Nephron (organoid): ENCODE measurements at regions not wholly inside any gene's neighbourhood (a gene's known extent, or its start where the extent isn't known, plus 50 kb on each side); places are given as distances from the start of the nearest gene placed in this dataset.

Experiments used
- H3K27ac Mint-ChIP-seq, 3 experiments: 2 replicates each; pipeline ENCODE4 v1.8.0; 2020; ENCODE audit warnings: mixed read lengths in 3 of 3, mild to moderate bottlenecking in 2 of 3, moderate library complexity in 1 of 3
- H3K27me3 Mint-ChIP-seq: 2 replicates; pipeline ENCODE4 v1.8.0; 2021; ENCODE audit warnings: low read depth, mild to moderate bottlenecking, moderate library complexity, mixed read lengths
- H3K36me3 Mint-ChIP-seq: 2 replicates; pipeline ENCODE4 v1.8.0; 2020; ENCODE audit warnings: low read depth, mixed read lengths
- H3K4me1 Mint-ChIP-seq: 2 replicates; pipeline ENCODE4 v1.8.0; 2020; ENCODE audit warnings: mixed read lengths
- H3K4me3 Mint-ChIP-seq, 3 experiments: 2 replicates each; pipeline ENCODE4 v1.8.0; 2020; ENCODE audit warnings: mild to moderate bottlenecking in 3 of 3, mixed read lengths in 3 of 3, moderate library complexity in 2 of 3
- H3K9me3 Mint-ChIP-seq: 2 replicates; pipeline ENCODE4 v1.8.0; 2020; ENCODE audit warnings: mixed read lengths
- TF ChIP-seq, protein P1 (sequence below), 3 experiments: fragments of 200-600 bp; sonication (generic); IDR thresholded peaks; one replicate each; pipeline ENCODE4 v1.5.0; 2021; ENCODE audit warnings: antibody characterized with exemption in 3 of 3; ENCODE audit not compliant: unreplicated experiment in 3 of 3

DNA sequence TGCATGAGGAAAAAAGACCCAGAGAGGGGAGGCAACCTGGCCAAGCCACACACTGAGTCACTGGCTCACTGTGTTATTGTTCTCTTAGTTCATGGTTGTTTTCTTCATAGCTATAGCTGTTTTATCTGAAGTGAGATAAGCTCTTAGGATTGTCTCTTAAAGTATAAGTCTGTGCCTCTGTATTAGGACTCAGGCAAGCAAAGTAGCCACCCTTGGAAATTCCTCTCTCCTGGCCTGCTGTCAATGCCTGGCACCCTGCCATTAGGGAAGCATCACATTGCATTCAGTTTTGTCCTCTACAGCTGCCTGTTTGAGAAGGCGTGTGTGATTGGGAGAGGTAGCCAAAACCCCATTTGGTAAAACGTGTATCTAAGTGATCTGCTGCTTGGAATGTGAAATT is 147.4 kb upstream of the GLRA1 start:
- peaks cover 9% of the 10 kb centered on the region for H3K27me3 Mint-ChIP-seq
- peak overlapping the region in 2 of 3 experiments; percentile 6 to 10 for H3K27ac Mint-ChIP-seq
- peaks cover 4% of the 10 kb centered on the region for H3K9me3 Mint-ChIP-seq
- TF ChIP-seq, protein P1, sequence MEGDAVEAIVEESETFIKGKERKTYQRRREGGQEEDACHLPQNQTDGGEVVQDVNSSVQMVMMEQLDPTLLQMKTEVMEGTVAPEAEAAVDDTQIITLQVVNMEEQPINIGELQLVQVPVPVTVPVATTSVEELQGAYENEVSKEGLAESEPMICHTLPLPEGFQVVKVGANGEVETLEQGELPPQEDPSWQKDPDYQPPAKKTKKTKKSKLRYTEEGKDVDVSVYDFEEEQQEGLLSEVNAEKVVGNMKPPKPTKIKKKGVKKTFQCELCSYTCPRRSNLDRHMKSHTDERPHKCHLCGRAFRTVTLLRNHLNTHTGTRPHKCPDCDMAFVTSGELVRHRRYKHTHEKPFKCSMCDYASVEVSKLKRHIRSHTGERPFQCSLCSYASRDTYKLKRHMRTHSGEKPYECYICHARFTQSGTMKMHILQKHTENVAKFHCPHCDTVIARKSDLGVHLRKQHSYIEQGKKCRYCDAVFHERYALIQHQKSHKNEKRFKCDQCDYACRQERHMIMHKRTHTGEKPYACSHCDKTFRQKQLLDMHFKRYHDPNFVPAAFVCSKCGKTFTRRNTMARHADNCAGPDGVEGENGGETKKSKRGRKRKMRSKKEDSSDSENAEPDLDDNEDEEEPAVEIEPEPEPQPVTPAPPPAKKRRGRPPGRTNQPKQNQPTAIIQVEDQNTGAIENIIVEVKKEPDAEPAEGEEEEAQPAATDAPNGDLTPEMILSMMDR (IDR thresholded peaks at IDR 0.05; ENCODE audit: unreplicated experiment in 3 of 3): no peak
- H3K4me3 Mint-ChIP-seq: no peak overlapping the region
- no peaks in the 10 kb centered on the region for H3K36me3 Mint-ChIP-seq
- peaks cover 20% of the 10 kb centered on the region for H3K4me1 Mint-ChIP-seq

DNA sequence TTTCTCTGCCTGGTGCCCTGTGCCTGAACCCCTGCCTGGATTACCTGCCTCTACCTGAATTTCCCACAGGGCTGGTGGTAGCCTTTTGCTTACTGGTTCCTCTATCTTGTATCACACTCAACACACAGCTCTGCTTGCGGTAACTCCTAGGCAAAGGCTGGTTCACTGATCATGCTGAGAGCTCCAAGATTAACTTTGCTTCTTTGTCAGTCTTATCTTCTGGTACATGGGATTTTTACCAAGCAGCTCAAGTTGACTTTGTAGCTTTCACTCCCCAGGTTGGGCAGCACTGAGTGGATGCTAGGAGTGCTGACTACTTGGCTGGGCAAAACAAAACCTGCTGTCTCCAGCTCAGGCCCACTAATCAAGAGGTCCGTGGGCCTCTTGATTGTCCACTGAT is 145.9 kb upstream of the GLRA1 start:
- Mint-ChIP-seq H3K4me3 (no peak overlapping the region), H3K9me3 (no peaks in the 10 kb centered on the region), H3K27ac (no peak overlapping the region), H3K27me3 (peaks cover 9% of the 10 kb centered on the region), H3K4me1 (peaks cover 20% of the 10 kb centered on the region), H3K36me3 (no peaks in the 10 kb centered on the region)
- TF ChIP-seq, protein P1 (IDR thresholded peaks at IDR 0.05; ENCODE audit: unreplicated experiment in 3 of 3): no peak

DNA sequence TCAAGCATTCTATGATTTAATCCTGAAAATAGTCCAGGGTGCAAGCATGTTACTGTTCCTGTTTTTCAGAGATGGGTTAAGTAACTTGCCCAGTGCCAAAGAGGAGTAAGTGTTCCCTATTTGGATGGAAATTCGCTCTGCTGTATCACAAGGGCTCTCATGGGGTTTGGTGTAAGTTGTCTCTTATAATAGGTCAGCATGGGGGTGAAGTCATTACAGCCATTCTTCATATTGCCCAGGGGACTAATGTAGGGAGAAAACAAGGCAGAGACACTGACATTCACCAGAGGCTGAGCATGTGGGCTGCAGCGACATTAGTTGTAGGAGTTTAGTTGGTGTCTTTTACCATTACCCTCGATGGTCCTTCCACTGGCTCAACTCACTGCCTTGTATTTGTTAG is 142.1 kb upstream of the GLRA1 start:
- Mint-ChIP-seq H3K9me3 (no peaks in the 10 kb centered on the region), H3K27ac (no peak overlapping the region), H3K36me3 (no peaks in the 10 kb centered on the region), H3K4me3 (no peak overlapping the region), H3K4me1 (peaks cover under 1% of the 10 kb centered on the region), H3K27me3 (peaks cover 5% of the 10 kb centered on the region)
- TF ChIP-seq, protein P1 (IDR thresholded peaks at IDR 0.05; ENCODE audit: unreplicated experiment in 3 of 3): no peak

DNA sequence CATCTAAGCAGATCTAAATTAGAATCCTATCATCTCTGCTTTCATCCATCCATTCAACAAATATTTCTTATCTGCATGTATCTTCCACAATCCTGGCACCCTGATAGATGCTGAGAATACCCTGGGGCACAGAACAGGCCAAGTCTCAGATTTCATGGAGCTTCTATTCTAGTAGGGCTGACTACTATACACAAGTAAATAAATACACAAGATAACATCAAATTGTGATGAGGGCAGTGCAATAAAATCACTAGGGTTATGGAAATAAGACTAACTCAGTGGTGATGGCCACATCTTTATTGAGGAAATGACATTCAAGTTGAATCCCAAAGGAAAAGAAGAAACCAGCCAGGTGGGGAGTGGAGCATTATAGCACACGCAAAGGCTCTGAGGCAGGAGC is 138.4 kb upstream of the GLRA1 start:
- H3K9me3 Mint-ChIP-seq: no peaks in the 10 kb centered on the region
- TF ChIP-seq, protein P1 (IDR thresholded peaks at IDR 0.05; ENCODE audit: unreplicated experiment in 3 of 3): no peak
- H3K27me3 Mint-ChIP-seq: peaks cover 4% of the 10 kb centered on the region
- H3K4me1 Mint-ChIP-seq: no peaks in the 10 kb centered on the region
- H3K36me3 Mint-ChIP-seq: no peaks in the 10 kb centered on the region
- no peak overlapping the region for H3K27ac Mint-ChIP-seq
- H3K4me3 Mint-ChIP-seq: no peak overlapping the region

DNA sequence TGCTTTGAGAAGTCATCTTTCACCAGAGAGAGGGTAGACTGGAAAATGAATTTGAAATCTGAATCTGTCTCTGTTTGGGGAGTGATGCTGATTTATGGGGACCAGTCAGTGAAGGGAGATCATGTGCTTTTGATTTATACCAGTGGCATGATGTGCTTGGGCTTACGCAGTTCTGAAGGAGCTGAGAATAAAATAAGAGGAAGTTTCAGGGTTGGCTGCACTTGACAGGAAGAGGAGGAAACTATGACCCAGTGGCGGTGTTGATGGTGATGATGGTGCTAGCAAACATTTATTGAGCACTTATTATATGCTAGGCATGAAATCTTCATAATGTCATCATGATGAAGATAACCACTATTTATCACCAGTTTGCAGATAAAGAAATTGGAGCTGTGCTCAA is 136.4 kb upstream of the GLRA1 start:
- no peaks in the 10 kb centered on the region for H3K4me1 Mint-ChIP-seq
- peaks cover 4% of the 10 kb centered on the region for H3K27me3 Mint-ChIP-seq
- TF ChIP-seq, protein P1 (IDR thresholded peaks at IDR 0.05; ENCODE audit: unreplicated experiment in 3 of 3): no peak
- no peaks in the 10 kb centered on the region for H3K36me3 Mint-ChIP-seq
- H3K9me3 Mint-ChIP-seq: no peaks in the 10 kb centered on the region
- H3K4me3 Mint-ChIP-seq: no peak overlapping the region
- H3K27ac Mint-ChIP-seq: no peak overlapping the region

DNA sequence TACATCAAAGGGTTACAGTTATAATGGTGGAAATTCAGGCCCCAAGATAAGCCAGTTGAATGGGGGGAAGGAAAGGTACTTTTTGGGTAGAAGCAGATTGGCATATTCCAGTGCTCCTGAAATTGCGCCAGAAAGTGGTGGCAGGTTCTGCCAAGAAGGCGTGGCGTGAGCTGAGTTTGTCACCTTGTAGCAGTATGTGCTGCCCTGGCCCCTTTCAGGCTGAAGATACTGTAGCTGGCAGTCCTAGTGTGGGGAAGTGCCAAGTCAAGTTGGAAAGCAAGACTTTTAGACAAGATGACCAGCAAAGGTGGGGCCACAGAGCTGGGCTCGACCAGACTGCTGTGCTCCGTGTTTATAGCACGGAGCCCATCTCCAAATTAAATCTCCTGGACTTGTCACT is 133.6 kb upstream of the GLRA1 start:
- H3K4me3 Mint-ChIP-seq: no peak overlapping the region
- H3K4me1 Mint-ChIP-seq: no peaks in the 10 kb centered on the region
- H3K27ac Mint-ChIP-seq: no peak overlapping the region
- H3K36me3 Mint-ChIP-seq: no peaks in the 10 kb centered on the region
- no peaks in the 10 kb centered on the region for H3K9me3 Mint-ChIP-seq
- H3K27me3 Mint-ChIP-seq: peaks cover 4% of the 10 kb centered on the region
- TF ChIP-seq, protein P1 (IDR thresholded peaks at IDR 0.05; ENCODE audit: unreplicated experiment in 3 of 3): no peak
